Natural killer cell (primary cell): ENCODE measurements at regions not wholly inside any gene's neighbourhood (a gene's known extent, or its start where the extent isn't known, plus 50 kb on each side); places are given as distances from the start of the nearest gene placed in this dataset.

Source experiments
- ATAC-seq, 3 donors: fragments of 150-1000 bp in 2 of 3; fragments of 200-7000 bp in 1 of 3; cut with Tn5 transposase; 1 replicate in 1 of 3; 2 replicates in 2 of 3; pipeline ENCODE4 v1.10.0; 2021; ENCODE audit warnings: mild to moderate bottlenecking in 2 of 3, moderate library complexity in 2 of 3
- DNase-seq, 2 donors: peaks; one replicate each; pipeline versions ENCODE4 v3.0.0 to v3.0.0-alpha.2; 2013 to 2021; ENCODE audit warnings: mixed read lengths in 1 of 2
- H3K27ac ChIP-seq: one replicate; pipeline ENCODE4 v1.5.1; 2013; ENCODE audit warnings: mild to moderate bottlenecking, low read length
- H3K27me3 ChIP-seq: one replicate; pipeline ENCODE4 v1.6.1; 2013; ENCODE audit warnings: low read length; ENCODE audit not compliant: control insufficient read depth, insufficient read depth
- H3K36me3 ChIP-seq: one replicate; pipeline ENCODE4 v1.6.1; 2013; ENCODE audit warnings: low read length; ENCODE audit not compliant: control insufficient read depth, insufficient read depth
- H3K4me1 ChIP-seq: one replicate; pipeline ENCODE4 v1.6.1; 2013; ENCODE audit warnings: low read length; ENCODE audit not compliant: control insufficient read depth, insufficient read depth
- H3K4me3 ChIP-seq: one replicate; pipeline ENCODE4 v1.5.1; 2013; ENCODE audit warnings: low read length
- H3K9me3 ChIP-seq: one replicate; pipeline ENCODE4 v1.6.1; 2013; ENCODE audit warnings: low read length; ENCODE audit not compliant: control insufficient read depth, insufficient read depth
- H3K27ac Mint-ChIP-seq, 2 donors: one replicate each; pipeline ENCODE4 v1.8.0; 2022; ENCODE audit warnings: mild to moderate bottlenecking in 2 of 2, mixed read lengths in 2 of 2, moderate library complexity in 1 of 2
- H3K27me3 Mint-ChIP-seq, 2 donors: one replicate each; pipeline ENCODE4 v1.8.0; 2022; ENCODE audit warnings: low read depth in 2 of 2, mixed read lengths in 2 of 2
- H3K36me3 Mint-ChIP-seq: one replicate; pipeline ENCODE4 v1.8.0; 2022; ENCODE audit warnings: mixed read lengths
- H3K4me1 Mint-ChIP-seq, 2 donors: one replicate each; pipeline ENCODE4 v1.8.0; 2022; ENCODE audit warnings: mixed read lengths in 2 of 2
- H3K4me3 Mint-ChIP-seq: one replicate; pipeline ENCODE4 v1.8.0; 2022; ENCODE audit warnings: mild to moderate bottlenecking, moderate library complexity, mixed read lengths
- H3K9me3 Mint-ChIP-seq, 2 donors: one replicate each; pipeline ENCODE4 v1.8.0; 2022; ENCODE audit warnings: mixed read lengths in 2 of 2
- WGBS: methylation state at CpG from one replicate; pipeline ENCODE4 v1.1.7; 2013; ENCODE audit warnings: missing lambda C conversion rate; ENCODE audit not compliant: insufficient coverage; 5-methylcytosine and 5-hydroxymethylcytosine counted together
- intact Hi-C: fragments of 100-400 bp; cut with micrococcal nuclease; formaldehyde crosslinking; loops from one replicate; pipeline ENCODE4 v1.14.2; 2022
- TF ChIP-seq, protein P1 (sequence below): fragments of 200-600 bp; IDR thresholded peaks from one replicate; pipeline ENCODE4 v1.8.0; 2022; ENCODE audit warnings: antibody characterized with exemption

DNA sequence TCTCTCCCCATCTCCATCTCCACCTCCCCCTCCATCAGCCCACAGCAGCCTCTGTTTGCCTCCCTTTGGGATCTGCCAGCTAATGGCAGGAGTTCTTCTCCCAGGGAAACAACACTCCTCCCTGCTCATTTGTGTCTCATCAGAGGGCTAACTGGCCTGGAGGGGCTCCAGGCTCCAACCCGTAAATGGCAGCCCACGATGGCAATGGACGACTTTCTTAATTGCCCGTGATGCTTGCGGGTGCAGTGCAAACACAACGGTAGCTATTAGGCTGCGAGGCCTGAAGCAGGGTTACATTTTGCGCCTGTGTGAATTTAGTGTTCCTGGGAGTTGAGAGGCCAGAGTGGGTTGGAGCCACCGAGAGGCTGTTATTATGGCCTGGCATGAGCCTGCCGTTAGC, 285.1 kb downstream of the TNS1 start:
- ATAC-seq (no peak), DNase-seq (no peak)
- no peaks in the 10 kb centered on the region for H3K4me1 ChIP-seq
- Mint-ChIP-seq H3K36me3 (no peaks in the 10 kb centered on the region), H3K27ac (no peak overlapping the region), H3K27me3 (peaks cover 13 to 18% of the 10 kb centered on the region in 2 donors), H3K9me3 (no peaks in the 10 kb centered on the region), H3K4me1 (peaks cover 0 to 5% of the 10 kb centered on the region in 2 donors), H3K4me3 (no peak overlapping the region)
- peaks cover 3% of the 10 kb centered on the region for H3K27me3 ChIP-seq
- no peak overlapping the region for H3K4me3 ChIP-seq
- no peak overlapping the region for H3K27ac ChIP-seq
- intact Hi-C loops: no loop called here
- H3K9me3 ChIP-seq: no peaks in the 10 kb centered on the region
- WGBS: 90% methylated on average over 10 of the region's 10 CpGs
- H3K36me3 ChIP-seq: no peaks in the 10 kb centered on the region
- TF ChIP-seq, protein P1, sequence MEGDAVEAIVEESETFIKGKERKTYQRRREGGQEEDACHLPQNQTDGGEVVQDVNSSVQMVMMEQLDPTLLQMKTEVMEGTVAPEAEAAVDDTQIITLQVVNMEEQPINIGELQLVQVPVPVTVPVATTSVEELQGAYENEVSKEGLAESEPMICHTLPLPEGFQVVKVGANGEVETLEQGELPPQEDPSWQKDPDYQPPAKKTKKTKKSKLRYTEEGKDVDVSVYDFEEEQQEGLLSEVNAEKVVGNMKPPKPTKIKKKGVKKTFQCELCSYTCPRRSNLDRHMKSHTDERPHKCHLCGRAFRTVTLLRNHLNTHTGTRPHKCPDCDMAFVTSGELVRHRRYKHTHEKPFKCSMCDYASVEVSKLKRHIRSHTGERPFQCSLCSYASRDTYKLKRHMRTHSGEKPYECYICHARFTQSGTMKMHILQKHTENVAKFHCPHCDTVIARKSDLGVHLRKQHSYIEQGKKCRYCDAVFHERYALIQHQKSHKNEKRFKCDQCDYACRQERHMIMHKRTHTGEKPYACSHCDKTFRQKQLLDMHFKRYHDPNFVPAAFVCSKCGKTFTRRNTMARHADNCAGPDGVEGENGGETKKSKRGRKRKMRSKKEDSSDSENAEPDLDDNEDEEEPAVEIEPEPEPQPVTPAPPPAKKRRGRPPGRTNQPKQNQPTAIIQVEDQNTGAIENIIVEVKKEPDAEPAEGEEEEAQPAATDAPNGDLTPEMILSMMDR: no peak

DNA sequence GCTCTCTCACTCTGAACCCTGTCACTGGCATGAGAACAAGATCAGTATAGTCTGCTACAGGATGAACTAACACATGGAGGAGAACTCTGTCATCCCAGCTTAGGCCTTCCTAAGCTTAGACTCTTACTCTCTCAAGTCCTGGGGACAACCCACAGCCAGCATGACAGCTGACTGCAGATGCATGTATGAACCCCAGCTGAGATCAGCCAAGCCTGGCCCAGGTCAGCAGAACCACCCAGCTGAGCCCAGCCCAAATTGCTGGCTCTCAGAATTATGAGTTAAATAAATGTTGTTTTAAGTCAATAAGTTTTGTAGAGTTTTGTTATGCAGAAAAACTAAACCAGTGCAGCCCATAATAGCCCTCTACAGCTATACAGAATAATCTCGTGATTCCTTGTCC, 287.3 kb downstream of the TNS1 start:
- WGBS: 80% methylated on average over 1 of the region's 1 CpG
- no peak for DNase-seq
- TF ChIP-seq, protein P1: no peak
- peaks cover 0 to 5% of the 10 kb centered on the region in 2 donors for H3K4me1 Mint-ChIP-seq
- intact Hi-C loops: no loop called here
- ATAC-seq: no peak
- H3K27me3 Mint-ChIP-seq: peaks cover 11 to 18% of the 10 kb centered on the region in 2 donors
- Histone ChIP-seq H3K4me1 (no peaks in the 10 kb centered on the region), H3K27ac (no peak overlapping the region), H3K9me3 (no peaks in the 10 kb centered on the region), H3K36me3 (no peaks in the 10 kb centered on the region), H3K4me3 (no peak overlapping the region), H3K27me3 (peaks cover 3% of the 10 kb centered on the region)
- H3K27ac Mint-ChIP-seq: no peak overlapping the region
- no peaks in the 10 kb centered on the region for H3K36me3 Mint-ChIP-seq
- no peaks in the 10 kb centered on the region for H3K9me3 Mint-ChIP-seq
- H3K4me3 Mint-ChIP-seq: no peak overlapping the region

DNA sequence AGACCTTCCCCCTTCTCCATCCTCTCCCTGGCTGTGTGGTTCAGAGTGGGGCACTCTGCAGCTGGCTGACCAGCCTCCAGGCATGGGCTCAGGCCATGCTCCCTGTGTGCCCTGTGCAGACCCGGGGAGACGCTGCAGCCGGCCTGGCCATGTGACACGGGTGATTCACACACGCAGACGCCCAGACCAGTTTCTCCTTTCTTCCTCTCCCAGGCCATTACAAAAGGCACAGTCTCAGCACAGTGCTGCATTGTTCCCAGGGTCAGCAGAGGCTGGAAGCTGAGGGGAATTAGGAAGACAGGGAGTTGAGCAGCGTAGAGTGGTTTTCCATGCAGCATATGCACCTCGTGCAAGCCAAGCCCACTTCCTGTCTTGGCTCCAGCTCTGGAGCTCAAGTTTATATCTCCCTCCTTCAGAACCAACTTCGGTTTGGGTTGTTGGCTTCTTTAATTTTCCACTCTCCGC, 288.5 kb downstream of the TNS1 start:
- no peaks in the 10 kb centered on the region for H3K9me3 Mint-ChIP-seq
- ATAC-seq (no peak), DNase-seq (no peak)
- H3K27ac Mint-ChIP-seq: no peak overlapping the region
- H3K36me3 ChIP-seq: no peaks in the 10 kb centered on the region
- WGBS: 41% methylated on average over 10 of the region's 10 CpGs
- H3K4me3 Mint-ChIP-seq: no peak overlapping the region
- H3K4me1 ChIP-seq: no peaks in the 10 kb centered on the region
- TF ChIP-seq, protein P1: no peak
- H3K27me3 Mint-ChIP-seq: peaks cover 11 to 13% of the 10 kb centered on the region in 2 donors
- H3K9me3 ChIP-seq: no peaks in the 10 kb centered on the region
- H3K27me3 ChIP-seq: peaks cover 3% of the 10 kb centered on the region
- no peak overlapping the region for H3K27ac ChIP-seq
- no peaks in the 10 kb centered on the region for H3K36me3 Mint-ChIP-seq
- H3K4me3 ChIP-seq: no peak overlapping the region
- H3K4me1 Mint-ChIP-seq: peaks cover 0 to 5% of the 10 kb centered on the region in 2 donors
- intact Hi-C loops: loop anchor here (5.0 kb wide), 1 partner anchor 1197 kb away; no protein-coding TSS in a partner anchor
